ENCODE measurements at regions not wholly inside any gene's neighbourhood (a gene's known extent, or its start where the extent isn't known, plus 50 kb on each side); places are given as distances from the start of the nearest gene placed in this dataset.
"Not testable (repeated sequence)": the region's sequence is repeated elsewhere in the genome, so short reads cannot be mapped to it uniquely, and the experiment has no call there.

DNA sequence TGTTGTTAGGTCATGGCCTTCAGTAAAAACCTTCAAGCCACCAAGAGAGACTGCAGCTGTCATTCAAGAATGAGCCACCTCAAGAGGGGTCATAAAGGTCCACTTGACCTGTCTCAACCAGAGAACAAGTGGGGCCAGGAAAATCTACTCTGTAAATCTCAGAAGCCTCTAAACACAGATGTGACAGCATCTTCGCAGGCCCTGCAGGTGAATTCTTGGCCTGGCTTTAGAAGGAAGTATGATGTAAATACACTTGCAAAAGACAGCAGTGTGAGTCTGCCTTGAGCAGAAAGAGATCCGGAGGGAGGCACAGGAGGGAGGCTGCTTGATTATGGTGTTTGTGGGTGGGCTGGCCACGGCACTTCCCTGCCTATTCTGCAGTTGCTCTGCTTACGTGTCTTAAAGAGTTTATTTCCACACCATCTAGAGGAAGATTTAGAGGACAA is 1082.9 kb downstream of the UQCRFS1 start:
- peak overlapping the region; percentile 0 for H3K27ac Mint-ChIP-seq
- peaks cover 8% of the 10 kb centered on the region for H3K27me3 Mint-ChIP-seq (ENCODE audit: low read depth, poor library complexity)
- peak; percentile 6 for DNase-seq

DNA sequence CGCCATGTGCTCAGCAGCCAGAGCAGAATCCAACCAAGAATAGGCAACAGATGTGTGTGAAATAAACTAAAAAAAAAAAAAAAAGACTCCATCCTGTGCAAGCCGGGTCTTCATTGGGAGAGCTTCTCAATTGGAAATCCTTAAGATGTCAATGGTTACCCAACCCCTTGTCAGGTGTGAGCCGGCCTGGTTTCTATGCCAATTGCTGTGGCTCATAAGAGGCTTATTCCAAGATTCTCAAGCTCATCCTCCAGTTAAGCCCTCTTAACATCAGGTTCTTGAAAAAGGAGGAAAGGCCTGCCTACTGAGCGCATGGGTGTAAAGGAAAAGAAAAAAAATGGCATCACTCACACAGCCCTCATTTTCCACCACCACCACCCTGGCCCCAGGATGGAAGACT is 1084.6 kb downstream of the UQCRFS1 start:
- TF ChIP-seq, protein P1, sequence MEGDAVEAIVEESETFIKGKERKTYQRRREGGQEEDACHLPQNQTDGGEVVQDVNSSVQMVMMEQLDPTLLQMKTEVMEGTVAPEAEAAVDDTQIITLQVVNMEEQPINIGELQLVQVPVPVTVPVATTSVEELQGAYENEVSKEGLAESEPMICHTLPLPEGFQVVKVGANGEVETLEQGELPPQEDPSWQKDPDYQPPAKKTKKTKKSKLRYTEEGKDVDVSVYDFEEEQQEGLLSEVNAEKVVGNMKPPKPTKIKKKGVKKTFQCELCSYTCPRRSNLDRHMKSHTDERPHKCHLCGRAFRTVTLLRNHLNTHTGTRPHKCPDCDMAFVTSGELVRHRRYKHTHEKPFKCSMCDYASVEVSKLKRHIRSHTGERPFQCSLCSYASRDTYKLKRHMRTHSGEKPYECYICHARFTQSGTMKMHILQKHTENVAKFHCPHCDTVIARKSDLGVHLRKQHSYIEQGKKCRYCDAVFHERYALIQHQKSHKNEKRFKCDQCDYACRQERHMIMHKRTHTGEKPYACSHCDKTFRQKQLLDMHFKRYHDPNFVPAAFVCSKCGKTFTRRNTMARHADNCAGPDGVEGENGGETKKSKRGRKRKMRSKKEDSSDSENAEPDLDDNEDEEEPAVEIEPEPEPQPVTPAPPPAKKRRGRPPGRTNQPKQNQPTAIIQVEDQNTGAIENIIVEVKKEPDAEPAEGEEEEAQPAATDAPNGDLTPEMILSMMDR (IDR thresholded peaks at IDR 0.05): no peak
- H3K36me3 Mint-ChIP-seq (ENCODE audit: low read depth): no peaks in the 10 kb centered on the region
- H3K27ac Mint-ChIP-seq: no peak overlapping the region
- H3K9me3 Mint-ChIP-seq: no peaks in the 10 kb centered on the region
- no peak for DNase-seq
- peaks cover 11% of the 10 kb centered on the region for H3K27me3 Mint-ChIP-seq (ENCODE audit: low read depth, poor library complexity)
- H3K4me3 Mint-ChIP-seq: no peak overlapping the region
- peaks cover 51% of the 10 kb centered on the region for H3K4me1 Mint-ChIP-seq

More for the DNA sequence above, 1082.9 kb downstream of the UQCRFS1 start:
- peaks cover 51% of the 10 kb centered on the region for H3K4me1 Mint-ChIP-seq
- no peak overlapping the region for H3K4me3 Mint-ChIP-seq
- TF ChIP-seq, protein P1 (IDR thresholded peaks at IDR 0.05): no peak
- no peaks in the 10 kb centered on the region for H3K36me3 Mint-ChIP-seq (ENCODE audit: low read depth)
- H3K9me3 Mint-ChIP-seq: no peaks in the 10 kb centered on the region

DNA sequence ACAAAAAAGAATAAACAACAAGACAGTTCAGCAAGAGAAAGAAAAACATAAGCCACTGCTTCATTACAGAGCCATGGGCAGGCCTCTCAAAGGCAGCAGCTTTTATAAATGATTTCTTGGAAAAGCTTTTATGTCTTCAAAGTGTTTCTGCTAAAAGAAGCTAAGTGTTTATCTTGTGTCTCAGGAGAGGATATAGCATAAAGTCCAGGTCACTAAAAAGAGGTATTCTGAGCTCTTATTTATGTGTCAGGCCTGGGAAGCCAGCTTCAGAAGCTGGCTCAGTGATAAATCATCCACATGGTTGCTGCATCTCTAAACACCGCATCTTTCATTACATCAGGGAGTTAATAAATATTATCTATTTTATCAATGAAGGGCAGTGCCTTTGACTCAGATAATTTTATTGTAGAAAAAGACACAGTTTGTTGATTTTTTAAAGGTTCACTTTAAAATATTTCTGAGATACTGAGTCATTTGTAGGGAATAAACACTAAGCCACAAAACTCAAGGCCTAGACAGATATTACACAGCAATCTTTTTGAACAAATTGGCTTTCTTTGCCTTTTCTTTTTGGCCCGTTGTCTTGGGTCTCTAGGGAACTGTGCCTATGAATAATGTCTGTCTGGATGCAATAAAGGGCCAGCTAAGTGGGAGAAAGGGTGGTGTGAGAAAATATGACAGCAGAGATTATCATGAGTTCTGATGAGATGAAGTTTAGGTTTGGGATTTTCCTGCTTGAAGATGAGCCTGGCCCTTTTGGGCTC is 1086.6 kb downstream of the UQCRFS1 start:
- TF ChIP-seq, protein P1 (IDR thresholded peaks at IDR 0.05): no peak
- H3K27me3 Mint-ChIP-seq (ENCODE audit: low read depth, poor library complexity): peaks cover 3% of the 10 kb centered on the region
- H3K27ac Mint-ChIP-seq: peak overlapping the region; percentile 47
- H3K36me3 Mint-ChIP-seq (ENCODE audit: low read depth): no peaks in the 10 kb centered on the region
- H3K9me3 Mint-ChIP-seq: no peaks in the 10 kb centered on the region
- peaks cover 48% of the 10 kb centered on the region for H3K4me1 Mint-ChIP-seq
- DNase-seq: no peak
- no peak overlapping the region for H3K4me3 Mint-ChIP-seq

DNA sequence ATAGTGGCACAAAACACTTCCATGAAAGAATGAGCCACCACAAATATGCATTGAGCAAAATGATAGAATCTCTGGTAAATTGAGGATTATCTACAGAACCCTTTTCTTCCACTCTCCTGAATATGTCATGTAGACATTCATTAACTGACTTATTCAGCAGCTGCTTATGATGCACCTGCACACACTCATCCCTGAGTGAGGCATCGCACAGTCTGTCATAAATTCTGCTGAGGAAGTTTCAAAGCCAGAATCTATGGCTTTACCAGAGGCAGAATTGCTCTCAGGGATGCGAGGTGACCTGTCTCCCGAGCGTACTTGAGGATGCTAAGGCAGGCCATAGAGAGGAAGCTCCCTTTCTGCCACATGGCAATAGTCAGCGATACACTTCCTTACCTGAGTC is 1090.2 kb downstream of the UQCRFS1 start:
- Mint-ChIP-seq H3K4me3 (no peak overlapping the region), H3K27ac (no peak overlapping the region), H3K9me3 (no peaks in the 10 kb centered on the region), H3K27me3 (ENCODE audit: low read depth, poor library complexity) (peaks cover 3% of the 10 kb centered on the region), H3K36me3 (ENCODE audit: low read depth) (no peaks in the 10 kb centered on the region), H3K4me1 (peaks cover 18% of the 10 kb centered on the region)
- DNase-seq: no peak
- TF ChIP-seq, protein P1 (IDR thresholded peaks at IDR 0.05): no peak

DNA sequence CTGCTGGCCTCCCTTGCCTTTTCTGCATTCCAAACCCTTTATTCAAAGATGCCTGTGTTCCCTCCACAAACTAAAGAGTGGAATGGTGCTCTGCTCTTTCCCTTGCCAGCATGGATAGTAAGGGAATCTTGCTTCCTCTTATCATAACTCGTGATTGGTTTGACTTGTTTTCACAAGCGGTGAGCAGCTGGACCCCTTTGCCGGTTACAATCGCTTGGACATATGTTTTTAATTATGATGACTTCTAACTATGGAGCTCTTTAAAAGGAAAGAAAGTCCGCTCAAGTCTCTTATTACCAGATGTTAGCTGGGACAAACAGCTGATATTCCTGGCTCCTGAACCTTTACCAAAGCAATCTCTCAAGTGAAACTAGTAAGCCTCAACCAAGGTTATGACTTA is 1094.7 kb downstream of the UQCRFS1 start:
- no peaks in the 10 kb centered on the region for H3K36me3 Mint-ChIP-seq (ENCODE audit: low read depth)
- no peaks in the 10 kb centered on the region for H3K27me3 Mint-ChIP-seq (ENCODE audit: low read depth, poor library complexity)
- peaks cover 8% of the 10 kb centered on the region for H3K4me1 Mint-ChIP-seq
- H3K4me3 Mint-ChIP-seq: no peak overlapping the region
- DNase-seq: no peak
- TF ChIP-seq, protein P1 (IDR thresholded peaks at IDR 0.05): no peak
- no peak overlapping the region for H3K27ac Mint-ChIP-seq
- no peaks in the 10 kb centered on the region for H3K9me3 Mint-ChIP-seq

DNA sequence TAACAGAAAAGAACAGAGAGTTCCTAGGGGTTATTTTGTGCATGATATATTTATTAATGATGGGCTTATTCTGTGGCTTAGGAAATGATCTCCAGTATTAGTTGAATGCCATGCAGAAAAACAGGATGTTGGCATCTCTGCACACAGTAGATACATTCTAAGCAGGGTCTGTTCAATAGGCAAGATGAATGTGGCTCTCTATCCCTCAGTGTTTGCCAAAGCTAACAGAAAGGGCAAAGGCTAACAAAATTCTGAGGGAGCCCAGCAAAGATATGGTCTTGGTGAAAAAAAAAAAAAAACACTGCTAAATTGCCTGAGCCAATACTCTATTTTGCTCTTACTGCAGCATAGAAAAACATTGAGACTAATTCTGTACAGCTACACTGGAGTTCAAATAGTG is 1095.8 kb downstream of the UQCRFS1 start:
- no peak overlapping the region for H3K27ac Mint-ChIP-seq
- DNase-seq: no peak
- TF ChIP-seq, protein P1 (IDR thresholded peaks at IDR 0.05): no peak
- peaks cover 8% of the 10 kb centered on the region for H3K4me1 Mint-ChIP-seq
- H3K9me3 Mint-ChIP-seq: no peaks in the 10 kb centered on the region
- H3K4me3 Mint-ChIP-seq: no peak overlapping the region
- no peaks in the 10 kb centered on the region for H3K36me3 Mint-ChIP-seq (ENCODE audit: low read depth)
- no peaks in the 10 kb centered on the region for H3K27me3 Mint-ChIP-seq (ENCODE audit: low read depth, poor library complexity)

DNA sequence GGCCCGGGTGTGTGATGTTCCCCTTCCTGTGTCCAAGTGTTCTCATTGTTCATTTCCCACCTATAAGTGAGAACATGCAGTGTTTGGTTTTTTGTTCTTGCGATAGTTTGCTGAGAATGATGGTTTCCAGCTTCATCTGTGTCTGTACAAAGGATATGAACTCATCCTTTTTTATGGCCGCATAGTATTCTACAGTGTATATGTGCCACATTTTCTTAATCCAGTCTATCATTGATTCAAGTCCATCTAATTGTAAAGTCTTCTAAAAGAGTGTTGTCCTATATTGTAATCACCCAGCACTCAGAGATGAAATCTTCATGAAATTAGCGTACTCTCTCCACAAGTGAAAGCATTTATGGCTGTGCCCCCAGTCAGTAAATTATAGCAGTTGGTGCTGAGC is 1096.6 kb downstream of the UQCRFS1 start:
- not testable (repeated sequence) for H3K36me3 Mint-ChIP-seq (ENCODE audit: low read depth); H3K9me3 Mint-ChIP-seq; H3K27ac Mint-ChIP-seq; H3K4me1 Mint-ChIP-seq; H3K4me3 Mint-ChIP-seq; H3K27me3 Mint-ChIP-seq (ENCODE audit: low read depth, poor library complexity); DNase-seq
